ENCODE measurements at regions not wholly inside any gene's neighbourhood (a gene's known extent, or its start where the extent isn't known, plus 50 kb on each side); places are given as distances from the start of the nearest gene placed in this dataset.

DNA sequence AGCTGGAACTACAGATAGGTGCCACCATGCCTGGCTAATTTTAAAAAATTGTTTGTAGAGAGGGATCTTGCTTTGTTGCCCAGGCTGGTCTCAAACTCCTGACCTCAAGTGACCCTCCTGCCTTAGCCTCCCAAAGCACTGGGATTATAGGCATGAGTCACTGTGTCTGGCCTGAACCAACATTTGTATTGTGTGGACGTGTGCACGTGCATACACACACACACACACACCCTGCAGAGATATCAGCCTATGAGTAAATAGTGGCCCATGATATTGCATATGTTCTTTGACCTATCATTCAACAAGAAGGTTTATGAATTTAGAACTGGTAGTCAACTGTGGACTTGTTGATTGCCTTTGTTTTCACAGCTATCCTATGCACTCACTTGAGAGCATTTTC lies 161.6 kb downstream of the BAMBI start:
- no peak for DNase-seq (ENCODE audit: low spot score in 2 of 2)
- no peak for ATAC-seq (replicated peaks; ENCODE audit: extremely low read depth, poor library complexity, severe bottlenecking)
- Mint-ChIP-seq H3K27me3 (peaks cover 13% of the 10 kb centered on the region), H3K36me3 (ENCODE audit: insufficient read depth) (no peaks in the 10 kb centered on the region), H3K4me3 (no peak overlapping the region), H3K9me3 (no peaks in the 10 kb centered on the region), H3K27ac (ENCODE audit: low read depth) (no peak overlapping the region), H3K4me1 (no peaks in the 10 kb centered on the region)

DNA sequence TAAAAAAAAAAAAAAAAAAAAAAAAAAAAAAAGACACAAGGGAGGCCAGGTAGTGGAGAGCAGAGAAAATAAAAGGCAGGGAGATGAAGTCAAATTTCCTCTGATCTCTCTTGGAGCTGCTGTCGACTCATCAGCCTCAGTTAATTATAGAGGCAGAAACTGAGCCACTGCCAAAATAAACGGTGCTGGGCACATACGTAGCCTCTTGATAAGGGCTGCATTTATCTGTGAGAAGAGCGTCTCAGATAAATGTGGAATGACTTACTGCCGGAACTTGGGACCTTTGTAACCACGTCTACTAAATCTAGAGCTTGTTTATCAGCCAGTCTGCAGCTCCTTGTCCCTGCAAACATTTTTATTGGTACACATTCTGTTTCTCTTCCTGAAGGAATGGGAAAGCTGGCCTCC lies 162.3 kb downstream of the BAMBI start:
- DNase-seq (ENCODE audit: low spot score in 2 of 2) = no peak
- no peak for ATAC-seq (replicated peaks; ENCODE audit: extremely low read depth, poor library complexity, severe bottlenecking)
- H3K27me3 Mint-ChIP-seq = peaks cover 13% of the 10 kb centered on the region

DNA sequence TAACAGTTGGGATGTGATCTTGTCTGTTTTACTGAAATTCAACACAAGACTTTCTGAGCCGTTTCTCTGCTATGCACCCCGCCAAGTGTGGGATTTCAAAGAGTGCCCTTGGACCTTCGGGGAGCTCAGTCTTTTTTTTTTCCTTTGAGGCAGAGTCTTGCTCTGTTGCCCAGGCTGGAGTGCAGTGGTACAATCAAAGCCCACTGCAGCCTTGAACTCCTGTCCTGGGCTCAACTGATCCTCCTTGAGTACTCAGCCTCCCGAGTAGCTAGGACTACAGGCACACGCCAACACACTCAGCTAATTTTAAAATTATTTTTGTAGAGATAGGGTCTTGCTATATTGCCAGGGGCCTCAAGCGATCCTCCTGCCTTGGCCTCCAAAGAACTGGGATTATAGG lies 162.9 kb downstream of the BAMBI start:
- Mint-ChIP-seq H3K36me3 (ENCODE audit: insufficient read depth) (no peaks in the 10 kb centered on the region), H3K9me3 (no peaks in the 10 kb centered on the region), H3K4me1 (no peaks in the 10 kb centered on the region), H3K27ac (ENCODE audit: low read depth) (no peak overlapping the region), H3K27me3 (peaks cover 13% of the 10 kb centered on the region), H3K4me3 (no peak overlapping the region)
- DNase-seq (ENCODE audit: low spot score in 2 of 2) (no peak), ATAC-seq (replicated peaks; ENCODE audit: extremely low read depth, poor library complexity, severe bottlenecking) (no peak)

More for the DNA sequence above, 162.3 kb downstream of the BAMBI start:
- no peaks in the 10 kb centered on the region for H3K9me3 Mint-ChIP-seq
- no peak overlapping the region for H3K27ac Mint-ChIP-seq (ENCODE audit: low read depth)
- no peaks in the 10 kb centered on the region for H3K4me1 Mint-ChIP-seq
- no peak overlapping the region for H3K4me3 Mint-ChIP-seq
- no peaks in the 10 kb centered on the region for H3K36me3 Mint-ChIP-seq (ENCODE audit: insufficient read depth)

DNA sequence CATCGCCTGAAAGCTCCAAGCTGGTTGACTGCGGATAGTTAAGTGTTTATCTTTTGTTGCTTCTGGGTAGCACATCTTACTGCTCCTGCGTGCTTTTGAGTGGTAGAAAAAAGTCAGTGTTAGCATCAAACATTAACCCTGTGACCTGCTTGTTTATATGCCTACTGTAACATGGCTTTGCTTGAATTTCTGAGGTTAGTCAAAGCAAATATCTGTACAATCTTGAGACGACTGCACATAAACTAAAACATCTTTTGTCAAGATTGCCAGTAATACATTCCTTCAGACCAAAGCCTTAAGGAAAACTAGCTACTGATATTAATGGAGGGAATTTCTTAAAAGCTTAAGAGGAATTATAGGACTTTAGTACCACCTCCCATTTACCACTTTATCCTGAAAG lies 163.7 kb downstream of the BAMBI start:
- Mint-ChIP-seq H3K4me1 (no peaks in the 10 kb centered on the region), H3K9me3 (no peaks in the 10 kb centered on the region), H3K4me3 (no peak overlapping the region), H3K27me3 (peaks cover 13% of the 10 kb centered on the region), H3K27ac (ENCODE audit: low read depth) (no peak overlapping the region), H3K36me3 (ENCODE audit: insufficient read depth) (no peaks in the 10 kb centered on the region)
- ATAC-seq (replicated peaks; ENCODE audit: extremely low read depth, poor library complexity, severe bottlenecking) = no peak
- DNase-seq (ENCODE audit: low spot score in 2 of 2) = no peak

DNA sequence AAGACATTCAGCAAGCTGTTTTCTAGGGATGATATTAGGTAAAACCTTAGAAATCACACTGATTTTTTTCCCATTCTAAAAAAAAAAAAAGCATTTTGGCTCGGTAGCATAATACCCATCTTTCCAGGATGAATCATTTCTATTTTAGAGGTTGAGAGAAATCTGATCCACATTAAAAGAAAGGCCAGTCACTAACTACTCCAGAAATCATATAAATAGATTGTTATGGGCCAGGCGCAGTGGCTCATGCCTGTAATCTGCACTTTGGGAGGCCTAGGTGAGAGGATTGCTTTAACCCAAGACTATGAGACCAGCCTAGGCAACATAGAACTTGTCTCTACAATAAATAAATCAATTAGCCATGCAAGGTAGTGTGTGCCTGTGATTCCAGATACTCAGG lies 164.3 kb downstream of the BAMBI start:
- Mint-ChIP-seq H3K4me1 (no peaks in the 10 kb centered on the region), H3K27me3 (peaks cover 13% of the 10 kb centered on the region), H3K9me3 (no peaks in the 10 kb centered on the region), H3K27ac (ENCODE audit: low read depth) (no peak overlapping the region), H3K4me3 (no peak overlapping the region), H3K36me3 (ENCODE audit: insufficient read depth) (no peaks in the 10 kb centered on the region)
- ATAC-seq (replicated peaks; ENCODE audit: extremely low read depth, poor library complexity, severe bottlenecking) (no peak), DNase-seq (ENCODE audit: low spot score in 2 of 2) (no peak)

DNA sequence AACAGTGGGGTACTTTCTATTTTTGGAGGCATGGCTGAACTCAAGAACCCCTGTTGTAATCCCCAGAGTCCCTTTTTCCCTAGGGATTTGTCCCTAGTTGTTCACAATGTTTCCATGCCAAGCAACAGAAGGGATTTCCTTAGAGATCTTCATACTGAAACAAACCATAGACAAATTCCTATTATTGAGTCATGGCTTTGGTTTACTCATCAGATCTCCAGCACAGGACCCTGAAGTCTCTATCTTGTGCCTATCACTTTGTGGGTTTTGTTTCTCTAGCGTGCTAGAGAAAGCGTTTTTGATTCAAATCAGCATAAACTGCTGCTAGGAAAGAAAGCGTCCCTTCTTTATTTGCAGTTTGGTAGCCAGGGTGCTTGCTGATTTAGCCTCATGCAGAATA lies 165.0 kb downstream of the BAMBI start:
- no peak overlapping the region for H3K4me3 Mint-ChIP-seq
- peaks cover 9% of the 10 kb centered on the region for H3K27me3 Mint-ChIP-seq
- no peak overlapping the region for H3K27ac Mint-ChIP-seq (ENCODE audit: low read depth)
- H3K36me3 Mint-ChIP-seq (ENCODE audit: insufficient read depth) = no peaks in the 10 kb centered on the region
- no peaks in the 10 kb centered on the region for H3K4me1 Mint-ChIP-seq
- DNase-seq (ENCODE audit: low spot score in 2 of 2) (no peak), ATAC-seq (replicated peaks; ENCODE audit: extremely low read depth, poor library complexity, severe bottlenecking) (no peak)
- H3K9me3 Mint-ChIP-seq = no peaks in the 10 kb centered on the region

DNA sequence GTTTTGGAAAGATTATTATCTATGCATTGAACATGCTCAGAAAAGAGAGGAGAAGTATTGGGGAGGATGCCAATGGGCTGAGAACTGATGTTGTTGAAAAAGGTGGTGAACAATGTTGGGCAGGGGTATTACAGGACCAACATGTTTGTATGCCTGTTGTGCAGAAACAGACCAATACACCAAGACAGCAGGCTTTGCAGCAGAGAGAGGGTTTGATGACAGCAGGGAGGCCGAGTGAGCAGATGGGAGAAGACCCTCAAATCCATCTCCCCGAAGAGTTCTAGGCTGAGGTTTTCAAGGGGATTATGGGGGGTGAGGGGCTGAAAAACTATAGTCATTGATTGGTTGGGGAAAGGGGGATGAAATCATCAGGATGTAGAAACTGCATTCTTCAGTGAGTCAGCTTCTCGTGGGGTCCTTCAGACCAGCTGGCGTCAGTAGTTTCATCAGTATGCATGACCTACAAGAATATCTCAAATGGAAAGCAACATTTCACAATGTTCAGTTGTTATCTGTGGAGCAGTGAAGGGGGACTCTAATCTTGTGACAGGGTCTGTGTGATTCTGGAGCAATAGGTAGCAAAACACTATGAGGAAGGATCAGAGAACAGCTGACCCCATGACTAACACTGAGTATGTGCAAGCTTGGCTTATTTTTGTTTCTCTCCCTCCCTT lies 167.8 kb downstream of the BAMBI start:
- no peaks in the 10 kb centered on the region for H3K36me3 Mint-ChIP-seq (ENCODE audit: insufficient read depth)
- DNase-seq (ENCODE audit: low spot score in 2 of 2) (no peak), ATAC-seq (replicated peaks; ENCODE audit: extremely low read depth, poor library complexity, severe bottlenecking) (no peak)
- H3K9me3 Mint-ChIP-seq = no peaks in the 10 kb centered on the region
- no peaks in the 10 kb centered on the region for H3K27me3 Mint-ChIP-seq
- H3K4me1 Mint-ChIP-seq = no peaks in the 10 kb centered on the region
- no peak overlapping the region for H3K27ac Mint-ChIP-seq (ENCODE audit: low read depth)
- no peak overlapping the region for H3K4me3 Mint-ChIP-seq

DNA sequence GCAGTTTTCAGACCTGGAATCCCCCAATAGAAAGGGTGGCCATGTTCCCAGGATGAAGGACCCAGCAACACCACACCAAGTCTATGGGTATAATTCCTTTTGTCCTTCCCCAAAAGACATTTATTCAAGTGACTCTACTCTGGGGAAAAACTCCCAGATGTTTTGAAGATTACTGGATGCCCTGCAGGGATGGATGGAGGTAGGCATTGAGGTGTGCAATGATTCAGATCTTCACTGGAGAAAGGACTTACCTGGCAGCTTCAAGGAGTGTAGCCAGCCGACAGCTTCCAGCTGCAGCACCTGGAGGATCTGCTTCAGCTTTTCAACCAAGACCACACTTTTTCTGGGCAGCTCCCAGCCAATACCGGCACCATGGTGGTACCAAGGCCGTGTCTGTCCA lies 172.0 kb downstream of the BAMBI start:
- DNase-seq (ENCODE audit: low spot score in 2 of 2) (no peak), ATAC-seq (replicated peaks; ENCODE audit: extremely low read depth, poor library complexity, severe bottlenecking) (no peak)
- Mint-ChIP-seq H3K36me3 (ENCODE audit: insufficient read depth) (no peaks in the 10 kb centered on the region), H3K9me3 (no peaks in the 10 kb centered on the region), H3K4me3 (no peak overlapping the region), H3K4me1 (no peaks in the 10 kb centered on the region), H3K27me3 (peaks cover 10% of the 10 kb centered on the region), H3K27ac (ENCODE audit: low read depth) (no peak overlapping the region)

DNA sequence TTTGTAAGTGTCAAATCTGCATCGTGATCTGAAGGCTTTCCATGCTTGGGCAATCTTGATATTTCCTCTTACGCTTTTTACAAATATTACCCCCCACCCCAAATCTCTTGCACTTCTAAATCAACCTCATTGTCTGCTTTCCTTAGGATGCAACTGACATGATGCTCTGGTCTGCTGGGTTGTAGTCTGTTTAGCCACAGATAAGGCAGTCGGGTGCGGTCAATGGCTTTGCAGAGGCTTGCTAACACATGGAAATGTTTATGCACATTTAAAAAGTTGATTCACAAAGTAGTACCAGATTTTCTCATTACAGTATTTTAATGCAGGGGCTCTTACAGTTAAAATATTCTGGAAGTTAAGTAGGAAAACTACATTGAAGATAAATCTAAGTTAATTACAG lies 172.5 kb downstream of the BAMBI start:
- no peaks in the 10 kb centered on the region for H3K36me3 Mint-ChIP-seq (ENCODE audit: insufficient read depth)
- peaks cover 10% of the 10 kb centered on the region for H3K27me3 Mint-ChIP-seq
- DNase-seq (ENCODE audit: low spot score in 2 of 2) (no peak), ATAC-seq (replicated peaks; ENCODE audit: extremely low read depth, poor library complexity, severe bottlenecking) (no peak)
- no peaks in the 10 kb centered on the region for H3K4me1 Mint-ChIP-seq
- H3K9me3 Mint-ChIP-seq = no peaks in the 10 kb centered on the region
- H3K4me3 Mint-ChIP-seq = no peak overlapping the region
- H3K27ac Mint-ChIP-seq (ENCODE audit: low read depth) = no peak overlapping the region

DNA sequence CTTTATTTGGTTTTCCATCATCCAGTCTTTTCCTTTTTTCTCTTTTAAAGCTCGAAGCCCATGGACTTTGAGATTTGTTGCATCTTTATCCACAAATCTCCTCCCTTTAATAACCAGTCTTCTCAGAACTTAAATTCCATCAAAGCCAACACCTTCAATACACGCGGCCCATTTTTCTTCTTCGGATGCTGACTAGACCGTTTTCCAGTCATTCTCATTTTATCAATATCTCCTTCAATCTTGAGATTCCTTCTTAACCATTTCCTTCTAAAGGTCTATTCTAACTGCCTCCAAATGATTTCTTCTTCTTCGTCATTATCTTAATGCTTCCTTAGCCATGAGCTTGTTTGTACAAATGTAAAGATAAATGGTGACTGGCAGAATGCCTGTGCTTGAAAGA lies 173.5 kb downstream of the BAMBI start:
- H3K27ac Mint-ChIP-seq (ENCODE audit: low read depth) = no peak overlapping the region
- ATAC-seq (replicated peaks; ENCODE audit: extremely low read depth, poor library complexity, severe bottlenecking) = no peak
- peaks cover 10% of the 10 kb centered on the region for H3K27me3 Mint-ChIP-seq
- DNase-seq (ENCODE audit: low spot score in 2 of 2) = no peak
- no peaks in the 10 kb centered on the region for H3K36me3 Mint-ChIP-seq (ENCODE audit: insufficient read depth)
- no peaks in the 10 kb centered on the region for H3K4me1 Mint-ChIP-seq
- no peaks in the 10 kb centered on the region for H3K9me3 Mint-ChIP-seq
- H3K4me3 Mint-ChIP-seq = no peak overlapping the region

DNA sequence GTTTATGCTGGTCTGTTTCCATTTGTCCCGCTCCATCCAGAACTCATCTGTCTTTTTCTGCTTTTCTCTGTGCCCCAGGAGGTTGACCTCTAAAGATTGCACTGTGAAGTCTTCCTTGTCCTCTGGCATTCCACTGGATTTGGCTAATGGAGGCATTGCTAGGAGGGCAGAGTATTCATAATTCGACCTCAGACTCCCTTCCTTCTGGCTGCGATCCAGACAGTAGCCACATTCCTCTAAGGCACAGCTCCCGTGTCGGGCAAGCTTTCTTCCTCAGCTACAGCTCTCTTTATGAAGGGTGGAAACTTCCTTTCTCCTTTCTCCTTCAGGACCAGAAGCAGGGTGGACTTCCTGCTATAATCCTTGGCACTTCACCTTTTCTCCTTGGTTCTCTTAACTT lies 175.9 kb downstream of the BAMBI start:
- DNase-seq (ENCODE audit: low spot score in 2 of 2) = no peak
- H3K36me3 Mint-ChIP-seq (ENCODE audit: insufficient read depth) = no peaks in the 10 kb centered on the region

DNA sequence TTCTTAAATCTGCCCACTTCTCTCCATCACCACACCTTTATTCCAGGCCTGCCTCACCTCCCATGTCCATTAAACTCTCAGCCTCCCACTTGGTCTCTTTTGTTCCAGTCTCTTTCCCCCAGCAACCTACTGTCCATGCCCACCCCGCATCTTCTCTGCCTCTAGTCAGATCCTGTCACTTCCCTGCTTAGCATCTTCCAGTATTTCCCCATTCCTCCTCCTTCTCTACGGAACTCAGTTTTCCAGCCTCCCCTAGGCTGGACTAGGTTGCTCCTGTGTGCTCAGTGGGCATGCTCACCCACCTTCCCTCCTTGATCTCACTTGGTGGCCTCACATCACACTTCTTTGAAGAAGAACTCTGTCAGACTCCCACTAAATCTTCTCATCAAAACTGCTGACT lies 179.8 kb downstream of the BAMBI start:
- Mint-ChIP-seq H3K4me1 (no peaks in the 10 kb centered on the region), H3K9me3 (no peaks in the 10 kb centered on the region), H3K36me3 (ENCODE audit: insufficient read depth) (no peaks in the 10 kb centered on the region), H3K27ac (ENCODE audit: low read depth) (no peak overlapping the region), H3K4me3 (no peak overlapping the region), H3K27me3 (peaks cover 24% of the 10 kb centered on the region)
- no peak for DNase-seq (ENCODE audit: low spot score in 2 of 2)
- no peak for ATAC-seq (replicated peaks; ENCODE audit: extremely low read depth, poor library complexity, severe bottlenecking)

More for the DNA sequence above, 175.9 kb downstream of the BAMBI start:
- no peak for ATAC-seq (replicated peaks; ENCODE audit: extremely low read depth, poor library complexity, severe bottlenecking)
- Mint-ChIP-seq H3K4me3 (no peak overlapping the region), H3K27ac (ENCODE audit: low read depth) (no peak overlapping the region), H3K4me1 (no peaks in the 10 kb centered on the region), H3K9me3 (no peaks in the 10 kb centered on the region), H3K27me3 (peaks cover 10% of the 10 kb centered on the region)

DNA sequence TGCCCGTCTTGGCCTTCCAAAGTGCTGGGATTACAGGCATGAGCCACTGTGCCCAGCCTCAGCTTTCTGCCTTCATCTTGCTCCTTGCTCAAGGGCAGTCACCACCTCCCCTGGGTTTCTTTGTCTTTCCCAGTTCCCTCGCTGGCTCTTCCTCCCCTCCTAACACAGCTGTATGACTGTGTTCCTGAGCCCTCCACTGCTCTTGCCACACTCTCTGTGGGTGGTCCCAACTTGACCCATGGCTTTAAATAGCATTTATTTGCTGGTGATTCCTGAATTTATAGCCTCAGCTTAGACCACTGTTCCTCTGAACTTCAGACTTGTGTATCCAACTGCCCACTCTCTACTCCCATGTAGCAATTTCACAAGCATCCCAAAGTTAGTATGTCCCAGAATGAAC lies 181.3 kb downstream of the BAMBI start:
- DNase-seq (ENCODE audit: low spot score in 2 of 2) (no peak), ATAC-seq (replicated peaks; ENCODE audit: extremely low read depth, poor library complexity, severe bottlenecking) (no peak)
- no peak overlapping the region for H3K27ac Mint-ChIP-seq (ENCODE audit: low read depth)
- no peaks in the 10 kb centered on the region for H3K4me1 Mint-ChIP-seq
- H3K36me3 Mint-ChIP-seq (ENCODE audit: insufficient read depth) = no peaks in the 10 kb centered on the region
- H3K27me3 Mint-ChIP-seq = peaks cover 24% of the 10 kb centered on the region
- no peaks in the 10 kb centered on the region for H3K9me3 Mint-ChIP-seq
- H3K4me3 Mint-ChIP-seq = no peak overlapping the region

DNA sequence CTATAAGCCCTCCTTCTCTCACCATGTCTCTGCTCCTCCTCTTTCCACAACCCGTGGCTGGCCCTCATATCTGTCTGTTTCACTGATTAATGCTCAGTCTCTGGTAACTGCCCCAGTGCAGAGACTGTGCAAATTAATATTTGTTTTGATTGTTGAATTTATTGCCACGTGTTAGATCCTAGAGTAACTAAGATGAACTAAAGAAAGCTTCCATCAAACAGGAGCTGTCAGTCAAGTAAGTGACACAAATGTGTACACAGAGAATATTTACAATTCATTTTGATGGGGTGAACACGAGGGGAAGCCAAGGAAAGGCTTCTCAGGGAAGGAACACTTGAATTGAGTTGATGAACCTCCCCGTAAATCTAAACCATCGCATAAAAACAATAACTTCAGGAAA lies 182.5 kb downstream of the BAMBI start:
- Mint-ChIP-seq H3K36me3 (ENCODE audit: insufficient read depth) (no peaks in the 10 kb centered on the region), H3K27ac (ENCODE audit: low read depth) (no peak overlapping the region), H3K4me3 (no peak overlapping the region), H3K27me3 (peaks cover 25% of the 10 kb centered on the region), H3K9me3 (no peaks in the 10 kb centered on the region), H3K4me1 (no peaks in the 10 kb centered on the region)
- ATAC-seq (replicated peaks; ENCODE audit: extremely low read depth, poor library complexity, severe bottlenecking) (no peak), DNase-seq (ENCODE audit: low spot score in 2 of 2) (no peak)
